K562 (cell line): ENCODE measurements at regions not wholly inside any gene's neighbourhood (a gene's known extent, or its start where the extent isn't known, plus 50 kb on each side); places are given as distances from the start of the nearest gene placed in this dataset.

ENCODE experiments used
- ATF7 ChIP-seq: fragments of 450-650 bp; IDR thresholded peaks from 2 replicates; pipeline ENCODE4 v1.7.1; 2014; ENCODE audit warnings: mild to moderate bottlenecking, moderate library complexity
- CEBPG ChIP-seq, 3 experiments: fragments of 200-800 bp in 1 of 3; sonication (Bioruptor generic) in 1 of 3; sonication (generic) in 1 of 3; formaldehyde crosslinking in 1 of 3; IDR thresholded peaks in 2 of 3; conservative IDR thresholded peaks in 1 of 3; 2 replicates each; pipeline versions ENCODE4 v1.6.1 to v1.8.0; 2016 to 2022; ENCODE audit warnings: missing compliant biosample characterization in 2 of 3, missing genetic modification characterization in 2 of 3, mild to moderate bottlenecking in 1 of 3, missing genetic modification reagents in 1 of 3
- CTBP1 ChIP-seq: fragments of 450-650 bp; IDR thresholded peaks from 2 replicates; pipeline ENCODE4 v1.6.1; 2016; ENCODE audit warnings: borderline replicate concordance
- HEY1 ChIP-seq: fragments of 250-450 bp; sonication (Bioruptor Pico); IDR thresholded peaks from 2 replicates; pipeline ENCODE4 v1.5.0; 2020; ENCODE audit warnings: mild to moderate bottlenecking, moderate library complexity, borderline replicate concordance
- HOXB6 ChIP-seq: fragments of 250-450 bp; sonication (Bioruptor Pico); IDR thresholded peaks from 2 replicates; pipeline ENCODE4 v1.5.1; 2022; ENCODE audit warnings: mild to moderate bottlenecking, borderline replicate concordance
- NR2C1 ChIP-seq, 2 experiments: fragments of 450-650 bp; IDR thresholded peaks; 2 replicates each; pipeline ENCODE4 v1.6.1; 2017; ENCODE audit warnings: mild to moderate bottlenecking in 2 of 2, antibody characterized with exemption in 1 of 2, inconsistent platforms in 1 of 2, missing compliant biosample characterization in 1 of 2, missing genetic modification characterization in 1 of 2
- PKNOX1 ChIP-seq: fragments of 450-650 bp; IDR thresholded peaks from 2 replicates; pipeline ENCODE4 v1.6.1; 2016
- SMARCE1 ChIP-seq: fragments of 450-650 bp; IDR thresholded peaks from 2 replicates; pipeline ENCODE4 v1.7.1; 2016; ENCODE audit warnings: mild to moderate bottlenecking
- TFAM ChIP-seq: fragments of 250-450 bp; sonication (Bioruptor Pico); conservative IDR thresholded peaks from 2 replicates; pipeline ENCODE4 v1.5.0; 2021; ENCODE audit warnings: mild to moderate bottlenecking, moderate library complexity
- ZBTB11 ChIP-seq, 3 experiments: fragments of 200-800 bp in 1 of 3; fragments of 250-450 bp in 1 of 3; fragments of 450-650 bp in 1 of 3; sonication (Bioruptor Pico) in 1 of 3; sonication (Bioruptor generic) in 1 of 3; formaldehyde crosslinking in 1 of 3; IDR thresholded peaks; 2 replicates each; pipeline versions ENCODE4 v1.6.1 to v1.8.0; 2016 to 2022; ENCODE audit warnings: mild to moderate bottlenecking in 2 of 3, missing genetic modification characterization in 2 of 3, missing compliant biosample characterization in 1 of 3, moderate library complexity in 1 of 3
- ZBTB17 ChIP-seq: fragments of 450-650 bp; formaldehyde crosslinking; IDR thresholded peaks from 2 replicates; pipeline ENCODE4 v1.4.0; 2020; ENCODE audit warnings: mild to moderate bottlenecking
- ZNF766 ChIP-seq: fragments of 200-800 bp; sonication (Bioruptor generic); conservative IDR thresholded peaks from 2 replicates; pipeline ENCODE4 v1.6.1; 2016; ENCODE audit warnings: missing genetic modification characterization, missing compliant biosample characterization

GRCh38 chr3:72008226-72008996, 223.5 kb upstream of the PROK2 start (continued):
- TF ChIP-seq TFAM (CRISPR knock-in tag) = no peak
- TF ChIP-seq ATF7 = peak; percentile 29; the same call in 1 of the 2 replicates
- peak; percentile 39; the same call in 1 of the 2 replicates for TF ChIP-seq SMARCE1
- TF ChIP-seq CEBPG (CRISPR knock-in tag; IDR thresholded peaks at IDR 0.05) = no peak
- TF ChIP-seq CEBPG (tag; conservative IDR thresholded peaks at IDR 0.05 in 1 of 2, IDR thresholded peaks at IDR 0.05 in 1 of 2) = 0 out of 4 replicates have a peak, but pooled peaks of 1 of the 2 experiments have one; percentile 39
- TF ChIP-seq HEY1 = no peak
- peak in 1 of 3 experiments; percentile 43; a peak in 1 of 6 replicates for TF ChIP-seq ZBTB11 (CRISPR knock-in tag; IDR thresholded peaks at IDR 0.05)
- peak; percentile 40; the same call in 1 of the 2 replicates for TF ChIP-seq ZNF766 (CRISPR knock-in tag)
- 0 out of 2 replicates have a peak, but pooled peaks have one; percentile 43 for TF ChIP-seq ZBTB17 (CRISPR knock-in tag)
- no peak for TF ChIP-seq NR2C1 (IDR thresholded peaks at IDR 0.05)
- peak; percentile 59 for TF ChIP-seq NR2C1 (tag; IDR thresholded peaks at IDR 0.05)
- TF ChIP-seq HOXB6 (CRISPR knock-in tag) = no peak
- TF ChIP-seq CTBP1 = peak; percentile 27; the same call in 1 of the 2 replicates
- 0 out of 2 replicates have a peak, but pooled peaks have one; percentile 7 for TF ChIP-seq PKNOX1
